HepG2 (cell line): ENCODE measurements at regions not wholly inside any gene's neighbourhood (a gene's known extent, or its start where the extent isn't known, plus 50 kb on each side); places are given as distances from the start of the nearest gene placed in this dataset.

Experiments
- ARID5B ChIP-seq: IDR thresholded peaks from 2 replicates; pipeline ENCODE4 v1.4.0; 2020; ENCODE audit warnings: mild to moderate bottlenecking, missing genetic modification reagents
- CSRNP2 ChIP-seq: sonication (generic); formaldehyde crosslinking; conservative IDR thresholded peaks from 2 replicates; pipeline ENCODE4 v1.8.0; 2022; ENCODE audit warnings: low read depth, missing genetic modification reagents
- FOSL2 ChIP-seq: sonication (generic); formaldehyde crosslinking; IDR thresholded peaks from 2 replicates; pipeline ENCODE4 v1.4.0; 2020; ENCODE audit warnings: missing genetic modification reagents
- HMG20B ChIP-seq: conservative IDR thresholded peaks from 2 replicates; pipeline ENCODE4 v1.6.1; 2016; ENCODE audit warnings: missing genetic modification reagents, missing compliant biosample characterization
- NFAT5 ChIP-seq: sonication (generic); formaldehyde crosslinking; IDR thresholded peaks from 2 replicates; pipeline ENCODE4 v1.4.0; 2020; ENCODE audit warnings: missing genetic modification reagents
- RBAK ChIP-seq: sonication (generic); formaldehyde crosslinking; IDR thresholded peaks from 2 replicates; pipeline ENCODE4 v1.5.1; 2020; ENCODE audit warnings: mild to moderate bottlenecking, missing genetic modification reagents
- SIX4 ChIP-seq: sonication (generic); formaldehyde crosslinking; IDR thresholded peaks from 2 replicates; pipeline ENCODE4 v1.4.0; 2020; ENCODE audit warnings: missing genetic modification reagents
- SNRNP70 ChIP-seq: fragments of 200-400 bp; formaldehyde crosslinking; IDR thresholded peaks from 2 replicates; pipeline ENCODE4 v1.6.1; 2017; ENCODE audit warnings: mild to moderate bottlenecking, low read depth, low read length, moderate library complexity
- TEF ChIP-seq: sonication (generic); formaldehyde crosslinking; IDR thresholded peaks from 2 replicates; pipeline ENCODE4 v1.5.0; 2020; ENCODE audit warnings: missing genetic modification reagents
- TFDP2 ChIP-seq: sonication (generic); formaldehyde crosslinking; IDR thresholded peaks from 2 replicates; pipeline ENCODE4 v1.4.0; 2020; ENCODE audit warnings: missing genetic modification reagents
- THRA ChIP-seq: sonication (generic); formaldehyde crosslinking; IDR thresholded peaks from 2 replicates; pipeline ENCODE4 v1.4.0; 2020; ENCODE audit warnings: missing genetic modification reagents, borderline replicate concordance
- XRCC5 ChIP-seq: fragments of 200-400 bp; formaldehyde crosslinking; optimal IDR thresholded peaks from 2 replicates; pipeline ENCODE3; 2017; ENCODE audit warnings: mild to moderate bottlenecking, low read length
- ZNF430 ChIP-seq: sonication (generic); formaldehyde crosslinking; IDR thresholded peaks from 2 replicates; pipeline ENCODE4 v1.9.0; 2021; ENCODE audit warnings: mild to moderate bottlenecking, missing genetic modification reagents
- ZNF567 ChIP-seq: sonication (generic); formaldehyde crosslinking; IDR thresholded peaks from 2 replicates; pipeline ENCODE4 v1.8.1; 2023; ENCODE audit warnings: mild to moderate bottlenecking, missing genetic modification reagents, borderline replicate concordance
- ZNF644 ChIP-seq: IDR thresholded peaks from 2 replicates; pipeline ENCODE4 v1.6.1; 2016; ENCODE audit warnings: low read depth

- TF ChIP-seq TEF: no peak
- no peak for TF ChIP-seq RBAK (CRISPR knock-in tag)
- TF ChIP-seq SIX4 (CRISPR knock-in tag): no peak
- TF ChIP-seq NFAT5 (CRISPR knock-in tag): no peak
- TF ChIP-seq XRCC5: no peak
- TF ChIP-seq ZNF644: peak; percentile 74; the same call in 1 of the 2 replicates
- no peak for TF ChIP-seq HMG20B
- no peak for TF ChIP-seq ZNF430
- no peak for TF ChIP-seq SNRNP70
- TF ChIP-seq ARID5B (CRISPR knock-in tag): 0 out of 2 replicates have a peak, but pooled peaks have one; percentile 16
- peak; percentile 23; the same call in 1 of the 2 replicates for TF ChIP-seq FOSL2 (CRISPR knock-in tag)
- no peak for TF ChIP-seq TFDP2 (CRISPR knock-in tag)
- no peak for TF ChIP-seq ZNF567 (CRISPR knock-in tag)
- no peak for TF ChIP-seq CSRNP2 (CRISPR knock-in tag)
- TF ChIP-seq THRA (CRISPR knock-in tag): no peak
Observed at GRCh38 chr5:93224624-93225023, 356.4 kb downstream of the NR2F1-AS1 start (continued).
